GM12878 (cell line): ENCODE measurements at regions not wholly inside any gene's neighbourhood (a gene's known extent, or its start where the extent isn't known, plus 50 kb on each side); places are given as distances from the start of the nearest gene placed in this dataset.

Experiments
- ATAC-seq: fragments of 200-7000 bp; cut with Tn5 transposase; 3 replicates; pipeline ENCODE4 v1.9.1; 2020; ENCODE audit warnings: mild to moderate bottlenecking, moderate library complexity
- BruUV-seq: library from RNA; stranded (reverse); fragments of 400-500 nt; replicated peaks from 2 replicates; lab custom pipeline; 2021; lab: Mats Ljungman, UMichigan
- CTCF ChIA-PET: fragments of 300-600 bp; sonication (Branson Sonifier 250); formaldehyde crosslinking; extraction: SDS; loops from one replicate; lab custom pipeline; 2021; ENCODE audit warnings: inconsistent platforms; lab: Yijun Ruan, JAX
- POLR2A ChIA-PET: fragments of 350-600 bp; formaldehyde crosslinking; extraction: SDS; loops from one replicate; lab custom pipeline; 2021; ENCODE audit warnings: inconsistent platforms; lab: Charles Lee
- RAD21 ChIA-PET: fragments of 300-600 bp; sonication (Branson Sonifier 250); formaldehyde crosslinking; loops from one replicate; lab custom pipeline; 2023; ENCODE audit warnings: antibody characterized with exemption; ENCODE audit not compliant: unreplicated experiment; lab: Charles Lee
- SMC1A ChIA-PET: fragments of 300-600 bp; sonication (Branson Sonifier 250); formaldehyde crosslinking; loops from one replicate; lab custom pipeline; 2023; ENCODE audit not compliant: unreplicated experiment, uncharacterized antibody; lab: Charles Lee
- DNase-seq: peaks from one replicate; pipeline ENCODE4 v3.0.0-alpha.2; 2011; ENCODE audit warnings: low read depth, low spot score
- FAIRE-seq: peaks from 3 replicates; lab custom pipeline; 2011; peaks lifted over from hg19 to GRCh38; lab: Jason Lieb, UNC
- H2AFZ ChIP-seq: 2 replicates; pipeline ENCODE4 v1.6.0; 2011; ENCODE audit warnings: low read depth, low read length, control low read depth; ENCODE audit not compliant: control insufficient read depth
- H3K27ac ChIP-seq: 2 replicates; pipeline ENCODE4 v1.5.1; 2011; ENCODE audit warnings: control low read depth; ENCODE audit not compliant: control insufficient read depth, insufficient read depth
- H3K27me3 ChIP-seq, 2 experiments: replicated peaks in 1 of 2; 2 replicates each; pipeline versions ENCODE4 v1.6.0 to v1.6.1; 2011; ENCODE audit warnings: low read length in 1 of 2; ENCODE audit not compliant: control insufficient read depth in 2 of 2, insufficient read depth in 2 of 2
- H3K36me3 ChIP-seq, 2 experiments: 2 replicates each; pipeline ENCODE4 v1.5.1; 2011; ENCODE audit warnings: low read length in 1 of 2; ENCODE audit not compliant: control insufficient read depth in 2 of 2, insufficient read depth in 2 of 2
- H3K4me1 ChIP-seq: 2 replicates; pipeline ENCODE4 v1.6.1; 2011; ENCODE audit warnings: mild to moderate bottlenecking, low read length, moderate library complexity, mixed read lengths; ENCODE audit not compliant: control insufficient read depth, insufficient read depth
- H3K4me2 ChIP-seq: 2 replicates; pipeline ENCODE4 v1.6.0; 2011; ENCODE audit warnings: control low read depth; ENCODE audit not compliant: control insufficient read depth, insufficient read depth
- H3K4me3 ChIP-seq: fragments of 200-600 bp; sonication (generic); 2 replicates; pipeline ENCODE4 v1.5.1; 2016
- H3K79me2 ChIP-seq: 2 replicates; pipeline ENCODE4 v1.6.0; 2011; ENCODE audit warnings: low read length; ENCODE audit not compliant: control insufficient read depth, insufficient read depth
- H3K9ac ChIP-seq: 2 replicates; pipeline ENCODE4 v1.8.0; 2011; ENCODE audit warnings: low read length, control low read depth, mixed read lengths; ENCODE audit not compliant: control insufficient read depth, insufficient read depth
- H3K9me3 ChIP-seq: replicated peaks from 3 replicates; pipeline ENCODE4 v1.5.1; 2011; ENCODE audit warnings: mild to moderate bottlenecking, low read length; ENCODE audit not compliant: control insufficient read depth, insufficient read depth
- H4K20me1 ChIP-seq: 2 replicates; pipeline ENCODE4 v1.6.0; 2011; ENCODE audit not compliant: control insufficient read depth, insufficient read depth
- BCL11A ChIP-seq: IDR thresholded peaks from 2 replicates; pipeline ENCODE4 v1.6.1; 2011; ENCODE audit warnings: low read depth, low read length
- JUNB ChIP-seq: IDR thresholded peaks from 2 replicates; pipeline ENCODE4 v1.6.1; 2016; ENCODE audit warnings: antibody characterized with exemption, mild to moderate bottlenecking
- JUND ChIP-seq: IDR thresholded peaks from 2 replicates; pipeline ENCODE4 v1.6.1; 2012; ENCODE audit warnings: low read depth, mild to moderate bottlenecking, low read length, improper control_type of control experiment, moderate library complexity
- NFXL1 ChIP-seq: fragments of 450-650 bp; IDR thresholded peaks from 2 replicates; pipeline ENCODE4 v1.6.1; 2017; ENCODE audit warnings: antibody characterized with exemption, mild to moderate bottlenecking, borderline replicate concordance
- NR2C1 ChIP-seq: fragments of 450-650 bp; IDR thresholded peaks from 2 replicates; pipeline ENCODE4 v1.6.1; 2017; ENCODE audit warnings: antibody characterized with exemption, mild to moderate bottlenecking, moderate library complexity
- NRF1 ChIP-seq: conservative IDR thresholded peaks from 2 replicates; pipeline ENCODE4 v1.6.1; 2011; ENCODE audit warnings: mild to moderate bottlenecking, low read depth, low read length, improper control_type of control experiment
- PKNOX1 ChIP-seq: fragments of 450-650 bp; IDR thresholded peaks from 2 replicates; pipeline ENCODE4 v1.6.1; 2016; ENCODE audit warnings: mild to moderate bottlenecking
- RFX5 ChIP-seq: IDR thresholded peaks from 2 replicates; pipeline ENCODE4 v1.6.1; 2011; ENCODE audit warnings: low read depth, low read length, improper control_type of control experiment
- TCF7 ChIP-seq: IDR thresholded peaks from 2 replicates; pipeline ENCODE4 v1.6.1; 2014; ENCODE audit warnings: antibody characterized with exemption, borderline replicate concordance
- ZNF384 ChIP-seq: IDR thresholded peaks from 2 replicates; pipeline ENCODE4 v1.6.1; 2012; ENCODE audit warnings: low read depth, mild to moderate bottlenecking, low read length, improper control_type of control experiment, borderline replicate concordance
- WGBS: methylation state at CpG from one replicate; pipeline ENCODE4 v1.1.6; 2016; ENCODE audit warnings: low lambda C conversion rate; ENCODE audit not compliant: insufficient replicate concordance, insufficient coverage; ENCODE audit errors: missing lambda C conversion rate; 5-methylcytosine and 5-hydroxymethylcytosine counted together
- in situ Hi-C: fragments of 300-500 bp; cut with MboI; formaldehyde crosslinking; loops from 9 replicates; pipeline ENCODE4 v1.14.3; 2018; ENCODE audit warnings: mixed read lengths
- intact Hi-C: fragments of 100-400 bp; cut with micrococcal nuclease; formaldehyde crosslinking; loops from one replicate; pipeline ENCODE4 v1.14.2; 2022; ENCODE audit not compliant: unreplicated experiment

GRCh38 chr18:78571831-78572347 lies 407.7 kb upstream of the SALL3 start:
- in situ Hi-C loops, result no loop called here
- RAD21 ChIA-PET, result no interaction called here
- POLR2A ChIA-PET, result no interaction called here

GRCh38 chr18:78573773-78574172 lies 405.8 kb upstream of the SALL3 start:
- intact Hi-C loops, result no loop called here
- H3K9me3 ChIP-seq, result no peaks in the 10 kb centered on the region; the same call in 2 of the 3 replicates
- no peak overlapping the region for H3K27ac ChIP-seq
- no peak overlapping the region for H3K4me3 ChIP-seq
- no peaks in the 10 kb centered on the region for H3K4me1 ChIP-seq
- ATAC-seq, result no peak
- H3K4me2 ChIP-seq, result no peak overlapping the region
- H4K20me1 ChIP-seq, result no peaks in the 10 kb centered on the region
- TF ChIP-seq TCF7, result no peak
- TF ChIP-seq NR2C1, result no peak
- TF ChIP-seq BCL11A, result no peak
- no peak for TF ChIP-seq NRF1
- TF ChIP-seq NFXL1, result no peak
- no peak for TF ChIP-seq JUND
- no peak for TF ChIP-seq ZNF384
- TF ChIP-seq RFX5, result no peak
- no peak for TF ChIP-seq JUNB
- TF ChIP-seq, all 136 proteins: peak for 0
- DNase-seq, result no peak
- ChIA-PET POLR2A (no interaction called here), CTCF (no interaction called here), SMC1A (no interaction called here), RAD21 (no interaction called here)
- Histone ChIP-seq H3K36me3 (no peaks in the 10 kb centered on the region), H3K9ac (no peak overlapping the region), H3K79me2 (no peaks in the 10 kb centered on the region), H3K27me3 (no peaks in the 10 kb centered on the region), H2AFZ (no peak overlapping the region)
- in situ Hi-C loops, result no loop called here
- no peak for FAIRE-seq
- no TSS peak for BruUV-seq

More at GRCh38 chr18:78571831-78572347, 407.7 kb upstream of the SALL3 start:
- no peak for TF ChIP-seq PKNOX1
- ChIA-PET SMC1A (no interaction called here), CTCF (no interaction called here)
- H3K27ac ChIP-seq, result no peak overlapping the region
- H3K9ac ChIP-seq, result no peak overlapping the region
- intact Hi-C loops, result no loop called here
- no peak overlapping the region for H3K4me3 ChIP-seq
- H3K4me2 ChIP-seq, result no peak overlapping the region
- H2AFZ ChIP-seq, result no peak overlapping the region
- H3K4me1 ChIP-seq, result no peaks in the 10 kb centered on the region
- ATAC-seq (no peak), FAIRE-seq (no peak), DNase-seq (no peak)
- no peaks in the 10 kb centered on the region for H4K20me1 ChIP-seq
- BruUV-seq, result no TSS peak
- no peaks in the 10 kb centered on the region for H3K79me2 ChIP-seq
- no peaks in the 10 kb centered on the region for H3K27me3 ChIP-seq
- 35% methylated on average over 11 of the region's 17 CpGs for WGBS
- H3K36me3 ChIP-seq, result no peaks in the 10 kb centered on the region
- no peaks in the 10 kb centered on the region; the same call in 2 of the 3 replicates for H3K9me3 ChIP-seq
